HG02840 (cell line): ENCODE measurements at regions not wholly inside any gene's neighbourhood (a gene's known extent, or its start where the extent isn't known, plus 50 kb on each side); places are given as distances from the start of the nearest gene placed in this dataset.
"Not testable (repeated sequence)": the region's sequence is repeated elsewhere in the genome, so short reads cannot be mapped to it uniquely, and the experiment has no call there.

Source experiments
- ATAC-seq: cut with Tn5 transposase; IDR thresholded peaks from one replicate; pipeline ENCODE4 v1.9.1; 2021; ENCODE audit warnings: mild to moderate bottlenecking, moderate library complexity, moderate number of reproducible peaks; ENCODE audit not compliant: unreplicated experiment, low FRiP score

DNA sequence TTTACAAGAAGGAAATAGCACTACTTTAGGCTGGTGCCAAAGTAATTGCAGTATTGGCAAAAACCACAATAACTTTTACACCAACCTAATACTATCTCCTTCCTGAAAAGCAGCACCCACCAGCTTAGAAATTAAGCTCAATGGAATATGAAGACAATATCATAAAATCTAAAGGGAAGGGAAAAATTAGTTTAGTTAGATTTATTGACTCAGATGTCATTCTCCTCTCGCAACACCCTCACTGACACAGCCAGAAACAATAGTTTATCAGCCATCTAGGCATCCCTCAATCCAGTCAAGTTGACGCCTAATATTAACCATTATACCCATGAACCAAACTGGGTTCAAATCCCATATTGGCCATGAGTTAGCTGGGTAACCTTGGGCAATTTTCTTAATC is 820.4 kb upstream of the EPHA5 start:
- ATAC-seq: no peak

DNA sequence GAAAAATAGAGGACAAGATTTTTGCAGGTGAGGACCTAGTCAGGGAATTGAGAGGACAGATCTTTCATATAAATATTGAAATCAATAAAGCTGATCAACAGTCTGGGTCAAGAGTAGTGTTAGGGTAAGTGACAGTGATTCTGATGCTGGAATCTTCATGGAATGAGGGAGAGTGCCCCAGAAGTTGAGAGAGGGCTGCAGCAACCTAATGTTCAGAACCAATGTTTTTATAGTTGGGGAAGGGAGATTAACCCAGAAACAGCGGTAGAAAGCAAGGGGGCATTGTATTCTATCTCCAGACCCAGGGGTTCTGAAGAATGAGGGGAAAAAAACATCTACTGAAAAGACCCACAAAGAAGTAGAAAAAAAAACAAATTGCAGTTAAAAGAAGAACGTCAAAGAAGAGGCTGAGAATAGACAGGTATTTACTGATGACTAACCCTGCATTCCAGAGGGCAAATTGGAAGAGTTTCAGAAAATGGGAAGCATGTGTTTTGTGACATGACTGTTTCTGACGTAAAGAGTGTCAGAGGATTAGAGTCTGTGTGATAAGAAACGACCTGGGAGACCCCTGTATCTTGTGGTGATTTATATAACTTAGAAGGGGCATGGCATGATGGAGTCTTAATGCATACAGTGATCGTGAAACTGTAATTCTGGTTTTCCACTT is 819.6 kb upstream of the EPHA5 start:
- no peak for ATAC-seq

DNA sequence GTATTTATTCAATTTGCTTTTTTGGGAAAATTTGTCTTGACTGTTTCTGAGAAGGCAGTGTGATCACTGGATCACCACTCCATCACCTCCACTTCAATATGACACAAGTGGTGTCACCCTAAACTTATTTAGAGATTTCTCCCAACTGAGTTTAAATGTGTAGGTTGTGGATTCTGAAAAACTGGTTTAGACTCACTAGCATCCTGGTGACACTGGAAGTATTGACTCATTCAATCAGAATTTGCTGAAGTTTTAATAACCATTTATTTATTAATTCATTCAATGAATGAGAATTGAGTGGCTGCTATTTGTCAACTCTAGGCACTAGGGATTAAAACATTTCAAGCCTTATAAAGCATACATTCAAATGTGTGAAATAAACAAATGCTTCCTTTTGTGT is 819.1 kb upstream of the EPHA5 start:
- ATAC-seq: no peak

DNA sequence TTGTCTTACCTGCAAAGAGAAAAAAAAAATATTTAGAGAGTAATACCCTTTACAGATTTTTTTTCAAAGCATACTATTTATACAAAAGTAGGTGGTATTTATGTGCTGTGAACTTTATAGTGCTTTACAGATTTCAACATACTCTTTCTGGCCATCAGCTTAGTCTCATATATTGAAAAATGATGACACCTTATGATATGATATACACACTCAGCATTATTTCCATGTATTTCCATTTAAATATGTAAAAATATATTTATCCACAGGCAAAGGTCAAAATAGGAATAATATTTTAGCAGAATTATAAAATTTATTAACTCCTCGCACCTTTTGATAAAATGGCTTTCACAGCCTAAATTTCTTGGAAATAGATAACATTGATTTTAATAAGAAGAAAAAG is 815.8 kb upstream of the EPHA5 start:
- ATAC-seq: no peak

DNA sequence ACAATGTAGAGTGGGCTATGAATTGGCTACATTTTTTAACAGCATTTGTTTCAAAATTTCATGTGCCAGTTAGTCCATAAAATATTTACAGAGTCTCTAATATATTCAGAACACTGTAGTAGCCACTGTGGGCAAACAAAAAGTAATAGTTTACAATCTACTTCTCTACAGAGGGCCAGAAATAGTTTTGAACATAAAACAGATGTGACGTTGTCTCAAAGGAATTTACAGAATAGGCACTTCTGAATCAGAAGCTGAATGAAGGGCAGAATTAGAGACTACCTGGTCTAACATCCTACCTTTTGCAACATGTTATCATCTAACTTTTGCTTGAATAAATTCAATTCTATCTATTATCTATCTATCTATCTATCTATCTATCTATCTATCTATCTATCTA is 811.9 kb upstream of the EPHA5 start:
- no peak for ATAC-seq

DNA sequence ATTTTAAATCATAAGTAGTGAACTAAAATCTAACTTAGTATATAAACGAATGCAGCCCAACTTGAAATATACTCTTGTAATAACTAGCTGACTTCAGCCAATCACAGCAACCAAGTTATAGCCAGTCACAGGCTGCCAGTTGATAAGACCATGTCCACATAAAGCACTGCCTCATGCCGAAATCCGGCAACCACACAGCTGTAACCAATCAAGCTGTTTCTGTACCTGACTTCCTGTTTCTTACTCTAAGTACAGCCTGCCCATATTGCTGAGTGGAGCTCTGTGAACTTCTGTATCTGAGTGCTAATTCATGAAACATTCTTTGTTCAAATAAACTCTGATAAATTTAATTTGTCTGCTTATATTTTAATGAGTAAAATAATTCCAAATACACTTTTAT is 805.3 kb upstream of the EPHA5 start:
- ATAC-seq: no peak

DNA sequence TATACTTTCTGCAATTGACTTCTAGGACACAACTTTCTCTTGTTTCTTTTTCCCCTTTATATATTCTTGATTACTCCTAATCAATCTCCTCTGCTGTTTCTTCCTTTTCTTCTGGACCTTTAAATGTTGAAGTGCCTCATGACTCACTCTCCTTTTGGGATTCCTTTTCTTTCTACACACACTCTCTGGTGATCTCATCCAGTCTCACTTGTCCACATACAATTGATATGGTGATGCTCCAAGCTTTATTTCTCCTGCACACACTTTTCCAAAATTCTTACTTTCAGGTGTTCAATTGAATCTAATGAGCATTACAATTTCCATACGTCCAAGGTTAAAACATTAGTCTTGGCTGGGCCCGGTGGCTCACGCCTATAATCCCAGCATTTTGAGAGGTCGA is 794.8 kb upstream of the EPHA5 start:
- ATAC-seq: no peak

DNA sequence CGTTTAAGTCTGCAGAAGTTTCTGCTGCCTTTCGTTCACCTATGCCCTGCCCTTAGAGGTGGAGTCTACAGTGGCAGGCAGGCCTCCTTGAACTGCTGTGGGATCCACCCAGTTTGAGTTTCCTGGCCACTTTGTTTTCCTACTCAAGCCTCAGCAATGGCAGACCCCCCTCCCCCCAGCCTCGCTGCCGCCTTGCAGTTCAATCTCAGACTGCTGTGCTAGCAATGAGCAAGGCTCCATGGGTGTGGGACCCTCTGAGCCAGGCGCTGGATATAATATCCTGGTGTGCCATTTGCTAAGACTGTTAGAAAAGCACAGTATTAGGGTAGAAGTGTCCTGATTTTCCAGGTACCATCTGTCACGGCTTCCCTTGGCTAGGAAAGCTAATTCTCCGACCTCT is 792.6 kb upstream of the EPHA5 start:
- not testable (repeated sequence) for ATAC-seq

DNA sequence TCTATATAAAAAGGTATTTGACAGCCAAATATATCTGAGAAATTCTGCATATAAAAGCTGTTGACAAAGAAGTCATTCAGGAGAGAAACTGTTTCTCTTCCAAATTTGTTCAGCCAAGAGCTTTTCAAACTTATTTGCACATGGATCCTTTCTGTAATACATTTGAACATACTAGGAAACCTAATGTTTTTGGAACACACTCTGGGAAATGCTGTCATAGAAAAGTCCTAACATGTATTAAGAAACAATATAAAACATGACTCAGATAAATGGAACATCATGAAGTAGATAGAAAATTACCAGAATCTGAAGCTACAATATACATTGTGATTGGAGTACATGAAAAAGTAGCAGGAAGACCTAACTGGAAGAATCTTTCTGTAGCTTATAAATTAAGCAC is 781.5 kb upstream of the EPHA5 start:
- no peak for ATAC-seq

DNA sequence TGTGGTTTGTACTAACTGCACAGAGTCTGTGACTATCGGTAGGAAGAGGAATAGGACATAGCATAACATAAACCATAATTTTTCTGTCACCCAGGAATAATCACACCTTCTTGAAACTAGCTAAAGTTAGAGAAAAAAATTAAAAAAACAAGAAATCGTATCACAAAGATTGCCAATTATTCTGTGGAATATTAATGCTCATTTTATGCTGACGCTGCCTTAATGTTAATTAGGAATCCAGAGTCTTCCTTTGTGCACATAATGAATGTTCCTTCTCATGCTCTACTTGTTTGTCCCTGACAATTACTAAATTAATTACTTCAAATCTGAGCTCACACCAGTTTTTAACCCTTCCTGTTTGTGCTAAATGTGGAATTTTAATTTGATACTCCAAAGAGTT is 772.7 kb upstream of the EPHA5 start:
- ATAC-seq: no peak

DNA sequence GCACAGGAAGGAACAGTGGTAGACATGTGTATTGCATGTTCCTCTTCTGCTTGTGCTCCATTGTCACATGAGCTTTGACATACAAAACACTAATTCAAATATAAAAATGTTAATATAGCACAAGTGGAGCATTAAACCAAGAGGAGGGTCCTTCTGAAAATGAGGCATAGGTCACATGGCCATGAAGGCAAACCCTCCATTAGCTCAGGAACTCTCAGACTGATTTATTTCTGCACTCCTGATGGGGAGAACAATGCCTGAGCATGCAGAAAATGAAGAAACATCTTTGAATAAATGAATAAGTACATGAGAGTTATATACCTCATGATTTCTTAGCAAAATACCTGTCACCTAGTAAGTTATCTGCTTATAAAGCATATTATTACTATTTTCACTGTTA is 769.2 kb upstream of the EPHA5 start:
- no peak for ATAC-seq

DNA sequence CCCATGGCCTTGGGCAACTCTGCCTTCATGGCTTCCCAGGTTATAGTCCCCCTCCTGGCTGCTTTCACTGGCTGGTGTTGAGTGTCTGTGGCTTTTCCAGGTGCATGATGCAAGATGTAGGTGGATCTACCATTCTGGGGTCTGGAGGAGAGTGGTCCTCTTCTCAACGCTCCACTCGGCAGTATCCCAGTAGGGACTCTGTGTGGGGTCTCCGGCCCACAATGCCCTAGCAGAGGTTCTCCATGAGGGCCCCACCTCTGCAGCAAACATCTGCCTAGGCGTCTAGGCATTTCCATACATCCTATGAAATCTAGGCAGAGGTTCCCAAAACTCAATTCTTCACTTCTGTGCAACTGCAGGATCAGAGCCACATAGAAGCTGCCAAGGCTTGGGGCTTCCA is 763.4 kb upstream of the EPHA5 start:
- ATAC-seq: no peak

DNA sequence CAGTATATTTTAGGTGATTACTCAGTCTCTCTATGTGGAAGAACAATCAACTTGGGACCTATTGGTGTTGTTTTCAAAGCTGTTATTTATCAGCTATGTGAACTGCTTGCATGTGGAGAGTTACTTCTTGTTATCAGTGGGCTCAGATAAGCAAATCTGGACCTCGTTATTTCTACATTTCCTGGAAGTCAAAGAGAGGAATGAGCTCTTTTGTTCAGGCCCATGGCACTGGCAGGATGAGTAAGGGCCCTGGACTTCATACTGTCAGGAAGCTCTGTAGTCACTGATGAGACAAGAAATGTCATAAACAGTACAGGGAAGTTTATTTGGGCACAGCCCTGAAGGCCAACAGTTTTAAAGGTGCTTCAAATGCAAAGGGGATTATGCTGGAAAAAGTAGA is 760.6 kb upstream of the EPHA5 start:
- ATAC-seq: no peak

DNA sequence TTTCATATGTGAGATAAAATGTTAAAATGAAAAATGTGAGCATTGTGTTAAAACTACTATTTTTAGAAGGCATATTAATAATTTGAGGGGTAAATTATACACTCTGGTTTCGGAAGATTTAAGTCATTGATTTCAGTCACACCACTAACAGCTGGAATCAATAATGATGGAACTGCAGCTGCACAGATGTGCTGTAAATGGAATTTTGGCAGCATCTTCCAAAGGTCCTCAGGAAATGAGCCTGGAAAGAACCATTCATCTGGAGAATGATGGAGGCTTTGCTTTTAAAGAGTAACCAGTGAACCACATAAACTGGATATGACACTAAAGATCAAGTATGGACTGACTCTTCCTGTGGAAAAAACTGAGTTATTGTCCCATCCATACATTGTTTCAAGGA is 759.0 kb upstream of the EPHA5 start:
- no peak for ATAC-seq

DNA sequence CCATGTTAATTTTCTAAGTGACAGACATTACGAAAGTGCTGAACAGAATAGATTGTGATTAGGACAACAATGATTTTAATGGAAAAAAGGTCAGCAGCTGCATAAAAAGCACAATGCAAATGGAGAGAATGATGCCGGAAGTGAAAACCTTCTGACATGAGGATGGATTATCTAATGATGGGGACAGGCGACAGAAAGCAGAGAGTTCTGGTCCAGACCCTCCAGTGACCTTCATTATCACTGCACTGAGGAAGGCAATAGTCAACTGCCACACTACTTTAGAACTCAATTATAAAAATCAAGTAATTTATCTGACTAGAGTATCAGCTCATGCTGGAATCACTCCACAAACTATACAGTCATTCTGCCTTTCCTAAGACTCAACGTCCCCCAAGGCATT is 746.1 kb upstream of the EPHA5 start:
- ATAC-seq: no peak

DNA sequence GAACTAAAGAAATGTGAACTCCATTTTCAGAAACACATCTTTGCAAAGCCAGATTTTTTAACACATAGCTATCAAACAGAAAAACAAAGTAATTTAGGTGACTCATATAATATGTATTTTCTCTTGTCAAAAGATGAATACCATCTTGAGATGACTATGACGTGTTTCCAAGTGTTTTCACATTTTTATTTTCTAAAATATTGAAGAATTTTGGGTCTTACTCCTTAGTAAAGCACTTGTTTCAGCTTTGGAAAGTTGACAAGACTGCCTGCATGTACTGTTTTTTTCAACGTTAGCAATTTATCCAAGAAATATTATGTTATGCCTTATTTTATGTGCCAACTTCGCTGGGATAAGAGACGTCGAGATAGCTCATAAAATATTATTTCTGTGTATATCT is 733.9 kb upstream of the EPHA5 start:
- no peak for ATAC-seq

DNA sequence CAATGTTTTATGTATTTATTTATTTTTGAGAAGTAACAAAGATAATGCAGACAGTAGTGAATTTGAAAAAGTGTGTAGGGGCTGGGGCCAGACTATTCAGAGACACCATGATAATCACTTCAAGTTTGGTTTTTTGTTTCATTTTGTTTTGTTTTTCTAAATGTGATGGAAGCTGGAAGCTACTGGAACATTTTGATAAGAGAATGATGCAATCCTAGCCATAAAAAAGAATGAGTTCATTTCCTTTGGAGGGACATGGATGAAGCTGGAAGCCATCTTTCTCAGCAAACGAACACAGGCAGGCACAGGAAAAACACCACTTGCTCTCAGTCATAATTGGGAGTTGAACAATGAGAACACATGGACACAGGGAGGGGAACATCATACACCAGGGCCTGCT is 706.6 kb upstream of the EPHA5 start:
- ATAC-seq: no peak

DNA sequence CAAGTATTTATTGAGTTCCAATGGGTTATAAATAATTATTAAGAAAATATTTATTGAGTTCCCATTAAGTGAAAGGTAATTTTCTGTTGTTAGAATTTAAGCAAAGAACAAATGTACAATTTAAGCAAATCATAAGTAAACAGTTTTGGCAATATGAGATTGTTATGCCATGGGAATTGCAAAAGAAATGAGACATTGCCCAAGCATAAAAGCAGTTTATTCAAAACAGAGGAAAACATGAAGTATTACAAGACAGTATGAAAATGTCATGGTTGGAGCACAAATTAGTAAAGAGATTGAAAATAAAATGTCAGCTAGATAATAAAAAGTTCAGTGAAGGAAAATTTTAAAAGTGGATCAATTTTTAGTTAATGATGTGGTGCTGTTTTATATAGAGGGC is 706.1 kb upstream of the EPHA5 start:
- no peak for ATAC-seq

DNA sequence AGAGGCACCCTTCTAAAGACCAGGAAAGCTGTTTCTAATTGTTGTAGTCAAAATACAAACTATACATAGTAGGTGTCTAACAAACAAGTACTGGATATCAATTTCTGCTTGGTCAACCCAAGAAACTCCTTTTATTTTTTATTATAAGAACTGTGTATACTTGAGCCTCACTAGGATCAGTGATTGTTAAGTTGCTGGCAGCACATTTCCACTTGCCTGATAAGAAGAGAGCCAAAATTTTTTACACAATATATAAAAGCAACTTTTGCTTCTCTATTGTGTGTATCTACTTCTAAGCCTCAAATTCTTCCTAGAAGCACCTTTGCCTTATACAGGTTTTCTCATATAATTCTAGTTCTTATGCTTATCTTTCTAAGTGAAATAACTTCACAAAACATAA is 703.0 kb upstream of the EPHA5 start:
- ATAC-seq: no peak

DNA sequence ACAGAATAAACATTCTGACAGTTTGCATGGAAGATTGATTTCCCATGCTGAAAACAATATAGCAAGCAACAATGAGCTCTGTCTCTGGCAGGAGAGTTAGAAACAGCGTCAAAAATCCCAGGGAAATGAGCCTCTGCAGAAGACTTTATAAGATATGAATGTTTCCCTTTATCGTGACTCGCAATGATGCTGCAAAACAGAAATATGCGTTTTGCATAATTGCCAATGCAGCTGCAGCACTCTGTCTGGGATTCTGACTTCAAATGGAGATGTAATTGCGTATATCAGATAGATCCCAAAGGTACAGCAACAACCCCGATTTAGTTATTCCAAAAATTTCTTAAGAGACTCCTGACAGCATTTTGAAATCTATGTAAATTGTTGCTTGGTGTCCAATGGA is 702.4 kb upstream of the EPHA5 start:
- no peak for ATAC-seq

DNA sequence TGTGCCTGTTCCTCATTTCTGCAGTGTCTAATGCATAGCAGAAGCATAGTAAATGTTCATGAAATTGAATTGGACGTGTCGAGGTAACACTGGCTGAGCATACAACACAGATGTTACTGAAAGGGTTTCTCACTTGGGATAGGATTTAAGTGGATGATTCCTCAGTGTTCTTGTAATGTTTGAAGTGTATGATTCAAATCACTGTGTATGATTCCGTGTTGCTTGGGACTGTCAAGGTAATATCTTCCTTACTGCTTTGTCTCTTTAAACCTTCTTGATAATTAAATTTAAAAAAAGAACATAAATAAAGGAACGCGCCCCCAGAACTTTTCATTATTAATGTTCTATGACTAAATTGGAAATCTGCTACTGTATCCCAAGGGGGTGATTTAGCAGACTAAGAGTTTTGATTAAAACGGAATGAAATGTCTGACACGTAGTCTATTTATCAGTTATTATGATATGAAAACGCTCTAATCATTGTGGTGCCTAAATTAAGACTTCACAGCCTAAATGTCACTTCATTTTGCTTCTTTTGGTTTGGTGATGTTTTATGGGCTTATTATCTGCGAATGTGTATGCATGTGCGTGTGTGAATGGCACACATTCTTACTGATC is 696.9 kb upstream of the EPHA5 start:
- ATAC-seq: no peak

DNA sequence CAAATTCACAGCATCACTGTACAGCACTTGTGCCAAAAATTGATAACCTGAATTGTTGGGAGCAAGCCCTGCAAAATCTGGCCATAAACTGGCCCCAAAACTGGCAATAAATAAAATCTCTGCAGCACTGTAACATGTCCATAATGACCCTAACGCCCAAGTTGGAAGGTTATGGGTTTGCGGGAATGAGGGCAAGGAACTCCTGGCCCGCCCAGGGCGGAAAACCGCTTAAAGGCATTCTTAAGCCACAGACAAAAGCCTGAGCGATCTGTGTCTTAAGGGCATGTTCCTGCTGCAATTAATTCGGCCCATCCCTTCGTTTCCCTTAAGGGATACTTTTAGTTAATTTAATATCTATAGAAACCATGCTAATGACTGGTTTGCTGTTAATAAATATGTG is 690.1 kb upstream of the EPHA5 start:
- ATAC-seq: not testable (repeated sequence)

DNA sequence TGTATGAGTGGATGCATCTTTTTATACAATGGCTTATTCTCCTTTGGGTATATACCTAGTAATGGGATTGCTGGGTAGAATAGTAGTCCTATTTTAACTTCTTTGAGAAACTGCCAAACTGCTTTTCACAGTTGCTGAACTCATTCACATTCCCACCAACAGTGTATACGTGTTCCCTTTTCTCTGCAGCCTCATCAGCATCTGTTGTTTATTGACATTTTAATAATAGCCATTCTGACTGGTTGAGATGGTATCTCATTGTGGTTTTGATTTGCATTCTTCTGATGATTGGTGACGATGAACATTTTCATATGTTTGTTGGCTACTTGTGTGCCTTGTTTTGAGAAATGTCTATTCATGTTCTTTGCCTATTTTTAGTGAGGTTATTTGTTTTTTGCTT is 687.0 kb upstream of the EPHA5 start:
- ATAC-seq: no peak
